ENCODE measurements at regions not wholly inside any gene's neighbourhood (a gene's known extent, or its start where the extent isn't known, plus 50 kb on each side); places are given as distances from the start of the nearest gene placed in this dataset.
"Not testable (repeated sequence)": the region's sequence is repeated elsewhere in the genome, so short reads cannot be mapped to it uniquely, and the experiment has no call there.

- DNase-seq, result no peak
Observed at GRCh38 chr11:39462506-39462905, 1996.9 kb downstream of the LRRC4C start.

GRCh38 chr11:39461066-39461465, 1998.4 kb downstream of the LRRC4C start:
- DNase-seq, result no peak

- DNase-seq, result no peak
Observed at GRCh38 chr11:39459606-39460005, 1999.8 kb downstream of the LRRC4C start.

- no peak for DNase-seq
Observed at GRCh38 chr11:39458481-39458880, 2001.0 kb downstream of the LRRC4C start.

DNA sequence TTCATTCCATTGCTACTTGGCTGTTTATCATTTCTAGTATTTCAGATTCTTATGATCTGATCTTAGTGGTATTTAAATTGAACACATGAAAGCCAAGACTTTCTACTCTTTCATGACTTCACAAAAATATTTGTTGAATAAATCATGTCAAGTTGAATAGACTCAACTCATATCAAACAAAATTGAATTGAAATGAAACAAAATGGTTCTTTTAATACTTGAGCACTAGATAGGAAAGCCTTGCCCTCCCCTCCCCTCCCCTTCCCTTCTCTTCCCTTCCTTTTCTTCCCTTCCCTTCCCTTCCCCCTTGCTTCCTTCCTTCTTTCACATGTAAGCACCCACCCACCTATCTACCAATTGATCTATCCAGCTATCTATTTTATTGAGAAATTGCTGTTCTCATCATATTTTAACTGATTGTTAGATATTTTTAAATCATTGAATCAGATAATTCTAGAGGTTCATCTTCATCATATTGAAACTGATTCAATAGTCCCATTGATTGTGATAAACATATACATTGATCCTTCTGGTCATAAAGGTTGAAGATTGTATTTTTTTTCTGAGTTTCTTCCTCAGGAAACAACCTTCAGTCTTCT, 2015.9 kb downstream of the LRRC4C start:
- no peak for DNase-seq

DNA sequence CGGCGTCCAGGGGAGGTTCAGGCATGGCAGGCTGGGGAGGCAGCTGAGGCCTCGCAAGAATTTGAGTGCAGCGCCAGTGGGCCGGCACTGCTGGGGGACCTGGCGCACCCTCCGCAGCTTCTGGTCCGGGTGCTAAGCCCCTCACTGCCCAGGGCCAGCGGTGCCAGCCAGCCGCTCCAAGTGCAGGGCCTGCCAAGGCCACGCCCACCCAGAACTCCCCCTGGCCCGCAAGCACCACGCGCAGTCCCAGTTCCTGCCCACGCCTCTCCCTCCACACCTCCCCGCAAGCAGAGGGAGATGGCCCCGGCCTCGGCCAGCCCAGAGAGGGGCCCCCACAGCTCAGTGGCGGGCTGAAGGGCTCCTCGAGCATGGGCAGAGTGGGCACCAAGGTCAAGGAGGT, 2017.3 kb downstream of the LRRC4C start:
- no peak for DNase-seq

- no peak for DNase-seq
Observed at GRCh38 chr11:39435641-39436040, 2023.8 kb downstream of the LRRC4C start.

- no peak for DNase-seq
Observed at GRCh38 chr11:39434466-39434865, 2025.0 kb downstream of the LRRC4C start.

DNA sequence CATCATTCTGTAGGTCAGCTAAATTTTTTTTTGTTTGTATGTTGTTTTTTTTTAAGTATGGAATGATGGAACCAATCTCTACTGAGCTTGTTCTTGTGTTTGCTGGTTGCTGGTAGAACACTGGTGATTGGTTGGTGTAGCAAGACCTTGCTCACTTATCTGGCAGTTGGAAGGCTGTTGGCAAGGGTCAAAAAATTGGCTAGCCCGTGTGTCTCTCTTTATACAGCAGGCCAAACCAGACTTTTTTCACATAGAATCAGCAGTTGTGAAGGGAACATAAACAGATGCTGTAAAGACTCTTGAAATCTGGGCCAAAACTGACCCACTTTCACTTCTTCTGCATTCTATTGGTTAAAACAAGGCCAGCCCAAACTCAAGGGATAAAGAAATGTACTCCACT, 2026.5 kb downstream of the LRRC4C start:
- no peak for DNase-seq

- no peak for DNase-seq
Observed at GRCh38 chr11:39425226-39425625, 2034.2 kb downstream of the LRRC4C start.

- DNase-seq, result no peak
Observed at GRCh38 chr11:39412117-39412516, 2047.3 kb downstream of the LRRC4C start.

GRCh38 chr11:39385911-39386310, 2073.5 kb downstream of the LRRC4C start:
- DNase-seq, result no peak

DNA sequence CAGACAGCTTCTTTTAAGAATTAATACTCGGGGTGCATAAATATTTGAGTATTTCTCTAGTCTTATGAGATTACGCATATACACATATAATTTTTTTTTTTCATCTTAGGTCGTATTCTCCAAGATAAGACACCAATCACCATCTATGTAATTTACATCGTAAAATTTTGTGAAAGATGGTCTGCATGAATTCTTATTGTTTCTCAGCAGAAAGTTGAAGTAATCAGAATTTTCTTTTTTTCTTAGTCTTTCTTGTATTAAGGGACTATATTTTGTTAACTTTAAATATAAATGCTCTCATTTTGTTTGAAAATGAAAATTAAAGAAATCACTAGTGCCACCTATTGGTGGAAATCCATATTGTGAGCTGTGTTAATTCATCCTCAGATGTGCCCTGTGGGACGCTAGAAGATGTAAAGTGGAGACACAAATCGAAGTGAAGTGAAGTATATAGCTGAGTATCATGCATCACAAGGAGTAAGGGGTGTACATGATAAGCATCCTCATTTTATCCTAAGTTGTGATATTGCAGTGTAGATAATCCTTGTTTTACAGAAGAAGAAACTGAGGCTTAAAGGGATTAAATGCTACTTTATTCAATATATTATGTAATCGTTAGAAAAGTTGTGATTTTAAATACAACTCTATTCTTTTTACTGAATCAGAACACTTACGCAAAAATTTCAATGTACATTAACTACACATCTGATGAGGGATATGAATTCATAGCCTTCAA, 2084.3 kb downstream of the LRRC4C start:
- DNase-seq, result peak; percentile 0

GRCh38 chr11:39367534-39367933, 2091.9 kb downstream of the LRRC4C start:
- DNase-seq, result no peak

DNA sequence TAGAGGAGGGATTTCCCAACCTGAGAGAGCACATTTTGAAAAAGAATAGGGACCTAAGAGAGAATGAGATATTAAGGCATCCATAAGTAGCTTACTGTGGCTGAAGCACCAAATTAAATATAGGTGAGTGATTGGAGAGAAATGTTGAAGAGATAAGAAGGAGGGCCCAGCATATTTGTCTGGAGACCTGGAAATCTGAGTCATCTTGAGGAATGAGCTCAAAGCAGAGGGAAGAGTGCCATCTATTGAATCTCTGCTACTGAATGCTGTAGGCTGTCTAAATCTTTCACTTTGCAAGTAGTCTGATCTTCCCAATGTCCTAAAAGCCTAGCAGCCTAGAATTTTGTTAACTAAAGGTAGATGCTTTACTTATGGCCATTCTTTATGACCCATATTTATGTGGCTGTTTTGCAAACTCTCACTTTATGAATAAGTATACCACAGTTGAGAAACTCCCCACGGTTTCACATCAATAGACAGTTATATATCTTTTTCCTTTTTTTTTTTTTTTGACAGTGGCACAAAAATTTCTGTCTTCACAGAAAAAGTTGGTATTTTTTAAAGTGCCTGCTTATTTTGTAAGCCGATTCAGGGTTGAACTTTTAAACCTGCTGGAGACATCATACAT, 2093.5 kb downstream of the LRRC4C start:
- no peak for DNase-seq

- no peak for DNase-seq
Observed at GRCh38 chr11:39363571-39363970, 2095.9 kb downstream of the LRRC4C start.

DNA sequence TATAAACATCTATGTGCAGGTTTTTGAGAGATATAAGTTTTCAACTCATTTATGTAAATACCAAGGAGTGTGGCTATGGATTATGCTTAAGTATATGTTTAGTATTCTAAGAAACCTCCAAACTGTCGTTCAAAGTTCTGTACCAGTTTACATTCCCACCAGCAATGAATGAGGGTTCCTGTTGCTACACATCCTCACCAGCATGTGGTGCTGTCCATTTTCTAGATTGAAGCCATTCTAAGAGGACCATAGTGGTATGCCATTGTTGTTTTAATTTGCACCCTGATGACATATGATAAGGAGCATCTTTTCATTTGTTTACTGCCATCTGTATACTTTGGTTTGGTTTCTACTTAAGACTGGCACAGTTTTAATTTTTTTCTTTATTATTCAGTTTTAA, 2097.9 kb downstream of the LRRC4C start:
- no peak for DNase-seq

GRCh38 chr11:39345834-39346442, 2113.5 kb downstream of the LRRC4C start:
- DNase-seq, result no peak

GRCh38 chr11:39341461-39341860, 2118.0 kb downstream of the LRRC4C start:
- no peak for DNase-seq

GRCh38 chr11:39333006-39333405, 2126.4 kb downstream of the LRRC4C start:
- DNase-seq, result not testable (repeated sequence)

DNA sequence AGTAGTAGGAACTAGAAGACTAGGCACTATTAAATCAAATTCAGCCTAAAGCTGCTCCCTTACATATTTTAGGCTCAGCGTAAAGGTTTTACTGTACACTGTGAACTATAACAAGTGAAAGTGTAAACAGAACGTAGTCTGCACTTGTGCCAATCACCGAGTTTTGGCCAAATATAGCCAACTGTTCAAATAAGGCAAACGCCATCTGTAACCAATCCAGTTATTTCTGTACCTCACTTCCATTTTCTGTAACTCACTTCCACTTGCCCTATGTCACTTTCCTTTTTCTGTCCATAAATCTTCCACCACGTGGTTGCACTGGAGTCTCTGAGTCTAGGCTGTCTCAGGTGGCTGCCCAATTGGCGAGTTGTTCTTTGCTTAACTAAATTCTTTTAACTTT, 2132.2 kb downstream of the LRRC4C start:
- no peak for DNase-seq

- not testable (repeated sequence) for DNase-seq
Observed at GRCh38 chr11:39311888-39312287, 2147.6 kb downstream of the LRRC4C start.

DNA sequence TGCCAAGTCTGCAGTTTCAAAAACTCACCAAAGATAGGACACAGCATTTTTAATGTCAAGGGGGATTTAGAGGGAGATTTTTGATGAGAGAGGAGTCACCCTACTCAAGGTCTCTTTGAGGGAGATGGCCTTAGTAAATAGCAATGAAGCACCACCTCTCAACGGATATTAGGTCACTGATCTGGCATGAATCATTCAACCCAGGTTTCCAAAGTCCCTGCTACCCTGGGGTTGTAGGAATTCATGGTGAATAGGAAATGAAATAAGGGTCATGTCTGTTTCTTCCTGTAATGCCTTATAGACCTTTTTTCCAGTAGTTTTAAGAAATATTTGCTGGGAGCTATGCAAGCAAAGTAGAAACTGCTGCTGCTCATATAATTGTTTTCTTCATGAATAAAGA, 2154.9 kb downstream of the LRRC4C start:
- no peak for DNase-seq

DNA sequence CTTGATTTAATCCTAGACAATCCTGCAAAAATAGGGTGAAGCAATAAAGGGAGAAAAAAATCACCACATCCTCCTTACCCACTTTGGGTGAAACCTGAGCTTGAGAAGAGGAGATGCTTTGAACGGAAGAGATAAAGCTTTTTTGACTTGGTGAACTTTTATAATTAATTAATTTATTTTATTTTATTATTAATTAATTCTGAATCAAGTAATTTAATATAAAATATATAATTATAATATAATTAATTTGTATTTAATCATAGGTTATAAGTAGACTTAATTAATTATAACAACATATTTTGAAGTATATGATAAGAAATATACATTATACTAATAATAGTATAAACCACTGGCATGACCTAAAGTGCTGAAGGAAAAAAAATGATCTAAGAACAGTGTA, 2164.8 kb downstream of the LRRC4C start:
- no peak for DNase-seq
